ENCODE measurements at regions not wholly inside any gene's neighbourhood (a gene's known extent, or its start where the extent isn't known, plus 50 kb on each side); places are given as distances from the start of the nearest gene placed in this dataset.

- Mint-ChIP-seq H3K27ac (no peak overlapping the region), H3K4me3 (no peak overlapping the region), H3K27me3 (ENCODE audit: insufficient read depth, low read depth, poor library complexity) (peaks cover 7% of the 10 kb centered on the region), H3K4me1 (no peaks in the 10 kb centered on the region), H3K9me3 (peaks cover 51% of the 10 kb centered on the region), H3K36me3 (ENCODE audit: low read depth) (peaks cover 33% of the 10 kb centered on the region)
- no peaks in the 10 kb centered on the region for H3F3A ChIP-seq (replicated peaks; ENCODE audit: low read depth)
- H3K4me1 ChIP-seq (ENCODE audit: insufficient read depth): no peaks in the 10 kb centered on the region
- no peaks in the 10 kb centered on the region for H4K20me1 ChIP-seq (replicated peaks; ENCODE audit: insufficient read depth)
- no peak overlapping the region for H3K4me2 ChIP-seq
- peak; percentile 55 for DNase-seq (ENCODE audit: low spot score)
- H3K9me2 ChIP-seq (ENCODE audit: insufficient read depth): 0 out of 2 replicates have a peak, but pooled peaks cover 3% of the 10 kb centered on the region
- TF ChIP-seq, protein P1, sequence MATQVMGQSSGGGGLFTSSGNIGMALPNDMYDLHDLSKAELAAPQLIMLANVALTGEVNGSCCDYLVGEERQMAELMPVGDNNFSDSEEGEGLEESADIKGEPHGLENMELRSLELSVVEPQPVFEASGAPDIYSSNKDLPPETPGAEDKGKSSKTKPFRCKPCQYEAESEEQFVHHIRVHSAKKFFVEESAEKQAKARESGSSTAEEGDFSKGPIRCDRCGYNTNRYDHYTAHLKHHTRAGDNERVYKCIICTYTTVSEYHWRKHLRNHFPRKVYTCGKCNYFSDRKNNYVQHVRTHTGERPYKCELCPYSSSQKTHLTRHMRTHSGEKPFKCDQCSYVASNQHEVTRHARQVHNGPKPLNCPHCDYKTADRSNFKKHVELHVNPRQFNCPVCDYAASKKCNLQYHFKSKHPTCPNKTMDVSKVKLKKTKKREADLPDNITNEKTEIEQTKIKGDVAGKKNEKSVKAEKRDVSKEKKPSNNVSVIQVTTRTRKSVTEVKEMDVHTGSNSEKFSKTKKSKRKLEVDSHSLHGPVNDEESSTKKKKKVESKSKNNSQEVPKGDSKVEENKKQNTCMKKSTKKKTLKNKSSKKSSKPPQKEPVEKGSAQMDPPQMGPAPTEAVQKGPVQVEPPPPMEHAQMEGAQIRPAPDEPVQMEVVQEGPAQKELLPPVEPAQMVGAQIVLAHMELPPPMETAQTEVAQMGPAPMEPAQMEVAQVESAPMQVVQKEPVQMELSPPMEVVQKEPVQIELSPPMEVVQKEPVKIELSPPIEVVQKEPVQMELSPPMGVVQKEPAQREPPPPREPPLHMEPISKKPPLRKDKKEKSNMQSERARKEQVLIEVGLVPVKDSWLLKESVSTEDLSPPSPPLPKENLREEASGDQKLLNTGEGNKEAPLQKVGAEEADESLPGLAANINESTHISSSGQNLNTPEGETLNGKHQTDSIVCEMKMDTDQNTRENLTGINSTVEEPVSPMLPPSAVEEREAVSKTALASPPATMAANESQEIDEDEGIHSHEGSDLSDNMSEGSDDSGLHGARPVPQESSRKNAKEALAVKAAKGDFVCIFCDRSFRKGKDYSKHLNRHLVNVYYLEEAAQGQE (IDR thresholded peaks at IDR 0.05; ENCODE audit: unreplicated experiment): no peak
- TF ChIP-seq, protein P2, sequence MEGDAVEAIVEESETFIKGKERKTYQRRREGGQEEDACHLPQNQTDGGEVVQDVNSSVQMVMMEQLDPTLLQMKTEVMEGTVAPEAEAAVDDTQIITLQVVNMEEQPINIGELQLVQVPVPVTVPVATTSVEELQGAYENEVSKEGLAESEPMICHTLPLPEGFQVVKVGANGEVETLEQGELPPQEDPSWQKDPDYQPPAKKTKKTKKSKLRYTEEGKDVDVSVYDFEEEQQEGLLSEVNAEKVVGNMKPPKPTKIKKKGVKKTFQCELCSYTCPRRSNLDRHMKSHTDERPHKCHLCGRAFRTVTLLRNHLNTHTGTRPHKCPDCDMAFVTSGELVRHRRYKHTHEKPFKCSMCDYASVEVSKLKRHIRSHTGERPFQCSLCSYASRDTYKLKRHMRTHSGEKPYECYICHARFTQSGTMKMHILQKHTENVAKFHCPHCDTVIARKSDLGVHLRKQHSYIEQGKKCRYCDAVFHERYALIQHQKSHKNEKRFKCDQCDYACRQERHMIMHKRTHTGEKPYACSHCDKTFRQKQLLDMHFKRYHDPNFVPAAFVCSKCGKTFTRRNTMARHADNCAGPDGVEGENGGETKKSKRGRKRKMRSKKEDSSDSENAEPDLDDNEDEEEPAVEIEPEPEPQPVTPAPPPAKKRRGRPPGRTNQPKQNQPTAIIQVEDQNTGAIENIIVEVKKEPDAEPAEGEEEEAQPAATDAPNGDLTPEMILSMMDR (conservative IDR thresholded peaks at IDR 0.05; ENCODE audit: low read depth in 2 of 2): peak; percentile 26 to 50
- TF ChIP-seq EZH2phosphoT487 (IDR thresholded peaks at IDR 0.05; ENCODE audit: unreplicated experiment) (no peak), CREB1 (CRISPR knock-in tag; IDR thresholded peaks at IDR 0.05; ENCODE audit: low read depth) (no peak)
- H2AFZ ChIP-seq: no peak overlapping the region
- peaks cover 6% of the 10 kb centered on the region; the same call in 1 of the 2 replicates for H3K36me3 ChIP-seq (ENCODE audit: insufficient read depth)
- no peak overlapping the region for H3K27ac ChIP-seq (ENCODE audit: low read depth)
- ATAC-seq: no peak
- no peaks in the 10 kb centered on the region for H3K79me2 ChIP-seq (replicated peaks; ENCODE audit: insufficient read depth)
- H3K27me3 ChIP-seq (ENCODE audit: insufficient read depth): no peaks in the 10 kb centered on the region
- H3K4me3 ChIP-seq: no peak overlapping the region
Measured at GRCh38 chr2:13650586-13651180, 933.9 kb downstream of the TRIB2 start.

DNA sequence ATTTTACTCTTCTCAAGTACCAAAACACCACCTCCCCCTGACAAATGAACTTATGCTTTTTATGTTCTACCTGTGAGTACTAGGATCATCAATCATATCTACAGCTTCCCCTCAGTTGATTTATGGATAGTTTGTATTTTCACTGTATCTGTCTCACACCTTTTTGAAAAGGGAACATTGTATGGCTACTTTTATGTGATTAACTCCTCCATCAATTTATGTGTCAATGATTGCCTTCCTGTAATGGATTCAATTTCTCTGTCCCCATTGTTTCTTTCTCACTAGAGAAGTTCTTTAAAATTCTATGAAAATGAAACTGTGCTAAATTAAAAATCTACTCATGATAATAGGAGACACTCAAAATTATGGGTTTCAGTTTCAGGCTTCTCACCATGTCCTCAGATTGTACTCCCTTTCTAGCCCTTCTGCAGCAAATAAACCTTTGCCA is 935.0 kb downstream of the TRIB2 start:
- DNase-seq (ENCODE audit: low spot score) (no peak), ATAC-seq (no peak)
- no peaks in the 10 kb centered on the region for H3K36me3 ChIP-seq (ENCODE audit: insufficient read depth)
- H2AFZ ChIP-seq: no peak overlapping the region
- no peaks in the 10 kb centered on the region for H4K20me1 ChIP-seq (replicated peaks; ENCODE audit: insufficient read depth)
- no peak overlapping the region for H3K27ac Mint-ChIP-seq
- 0 out of 2 replicates have a peak, but pooled peaks cover 3% of the 10 kb centered on the region for H3K9me2 ChIP-seq (ENCODE audit: insufficient read depth)
- H3K27me3 ChIP-seq (ENCODE audit: insufficient read depth): no peaks in the 10 kb centered on the region
- peaks cover 29% of the 10 kb centered on the region for H3K36me3 Mint-ChIP-seq (ENCODE audit: low read depth)
- H3K4me3 ChIP-seq: no peak overlapping the region
- H3K4me1 Mint-ChIP-seq: no peaks in the 10 kb centered on the region
- no peak overlapping the region for H3K4me2 ChIP-seq
- no peaks in the 10 kb centered on the region for H3K4me1 ChIP-seq (ENCODE audit: insufficient read depth)
- peaks cover 45% of the 10 kb centered on the region for H3K9me3 Mint-ChIP-seq
- H3K27me3 Mint-ChIP-seq (ENCODE audit: insufficient read depth, low read depth, poor library complexity): peaks cover 7% of the 10 kb centered on the region
- H3K4me3 Mint-ChIP-seq: no peak overlapping the region
- no peak overlapping the region for H3K27ac ChIP-seq (ENCODE audit: low read depth)
- H3K79me2 ChIP-seq (replicated peaks; ENCODE audit: insufficient read depth): no peaks in the 10 kb centered on the region
- H3F3A ChIP-seq (replicated peaks; ENCODE audit: low read depth): no peaks in the 10 kb centered on the region
- TF ChIP-seq ZNF462 (CRISPR knock-in tag; IDR thresholded peaks at IDR 0.05) (no peak), EZH2 (IDR thresholded peaks at IDR 0.05; ENCODE audit: low read depth, unreplicated experiment) (no peak), ZNF114 (CRISPR knock-in tag; IDR thresholded peaks at IDR 0.05) (no peak), STAT1 (IDR thresholded peaks at IDR 0.05; ENCODE audit: unreplicated experiment) (no peak)
